ENCODE measurements at regions not wholly inside any gene's neighbourhood (a gene's known extent, or its start where the extent isn't known, plus 50 kb on each side); places are given as distances from the start of the nearest gene placed in this dataset.

- Histone ChIP-seq H3K9me3 (ENCODE audit: low read length) (no peaks in the 10 kb centered on the region), H3K4me3 (ENCODE audit: low read length) (no peak overlapping the region), H3K4me2 (ENCODE audit: low read length) (no peak overlapping the region), H3K79me2 (replicated peaks; ENCODE audit: insufficient read depth, low read length) (no peaks in the 10 kb centered on the region), H3K36me3 (ENCODE audit: insufficient read depth, low read length) (no peaks in the 10 kb centered on the region), H3K9ac (ENCODE audit: low read length) (no peak overlapping the region), H4K20me1 (ENCODE audit: insufficient read depth) (no peaks in the 10 kb centered on the region), H2AFZ (ENCODE audit: low read depth, low read length) (no peak overlapping the region), H3K9me2 (ENCODE audit: insufficient read depth, low read length) (no peaks in the 10 kb centered on the region), H3K27ac (ENCODE audit: low read length) (no peak overlapping the region), H3F3A (ENCODE audit: insufficient read depth, low read length, poor library complexity, severe bottlenecking) (no peaks in the 10 kb centered on the region), H3K27me3 (ENCODE audit: insufficient read depth, low read depth, low read length) (peaks cover 32% of the 10 kb centered on the region)
- no peak for TF ChIP-seq RAD21 (conservative IDR thresholded peaks at IDR 0.05)
- TF ChIP-seq REST (IDR thresholded peaks at IDR 0.05; ENCODE audit: borderline replicate concordance) = no peak
- TF ChIP-seq MXI1 (conservative IDR thresholded peaks at IDR 0.05; ENCODE audit: poor library complexity, severe bottlenecking) = no peak
- no peak for TF ChIP-seq EP300 (conservative IDR thresholded peaks at IDR 0.05; ENCODE audit: poor library complexity, severe bottlenecking)
- TF ChIP-seq SMC3 (conservative IDR thresholded peaks at IDR 0.05; ENCODE audit: poor library complexity) = no peak
- no peak for TF ChIP-seq POLR2AphosphoS5 (IDR thresholded peaks at IDR 0.05)
- TF ChIP-seq, protein P1, sequence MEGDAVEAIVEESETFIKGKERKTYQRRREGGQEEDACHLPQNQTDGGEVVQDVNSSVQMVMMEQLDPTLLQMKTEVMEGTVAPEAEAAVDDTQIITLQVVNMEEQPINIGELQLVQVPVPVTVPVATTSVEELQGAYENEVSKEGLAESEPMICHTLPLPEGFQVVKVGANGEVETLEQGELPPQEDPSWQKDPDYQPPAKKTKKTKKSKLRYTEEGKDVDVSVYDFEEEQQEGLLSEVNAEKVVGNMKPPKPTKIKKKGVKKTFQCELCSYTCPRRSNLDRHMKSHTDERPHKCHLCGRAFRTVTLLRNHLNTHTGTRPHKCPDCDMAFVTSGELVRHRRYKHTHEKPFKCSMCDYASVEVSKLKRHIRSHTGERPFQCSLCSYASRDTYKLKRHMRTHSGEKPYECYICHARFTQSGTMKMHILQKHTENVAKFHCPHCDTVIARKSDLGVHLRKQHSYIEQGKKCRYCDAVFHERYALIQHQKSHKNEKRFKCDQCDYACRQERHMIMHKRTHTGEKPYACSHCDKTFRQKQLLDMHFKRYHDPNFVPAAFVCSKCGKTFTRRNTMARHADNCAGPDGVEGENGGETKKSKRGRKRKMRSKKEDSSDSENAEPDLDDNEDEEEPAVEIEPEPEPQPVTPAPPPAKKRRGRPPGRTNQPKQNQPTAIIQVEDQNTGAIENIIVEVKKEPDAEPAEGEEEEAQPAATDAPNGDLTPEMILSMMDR (IDR thresholded peaks at IDR 0.05; ENCODE audit: poor library complexity, severe bottlenecking) = no peak
- no peak for TF ChIP-seq TAF1 (IDR thresholded peaks at IDR 0.05; ENCODE audit: low read depth)
- no peak for TF ChIP-seq EZH2 (IDR thresholded peaks at IDR 0.05; ENCODE audit: borderline replicate concordance, insufficient read depth, low read length, poor library complexity, severe bottlenecking)
These were observed 183.8 kb downstream of the OPA1 start for GRCh38 chr3:193776626-193777358.

- Histone ChIP-seq H3K36me3 (ENCODE audit: insufficient read depth, low read length) (no peaks in the 10 kb centered on the region), H3K4me2 (ENCODE audit: low read length) (no peak overlapping the region), H3K27ac (ENCODE audit: low read length) (no peak overlapping the region), H3K9me2 (ENCODE audit: insufficient read depth, low read length) (no peaks in the 10 kb centered on the region), H3K9ac (ENCODE audit: low read length) (no peak overlapping the region), H4K20me1 (ENCODE audit: insufficient read depth) (no peaks in the 10 kb centered on the region), H3K27me3 (ENCODE audit: insufficient read depth, low read depth, low read length) (peaks cover 32% of the 10 kb centered on the region), H2AFZ (ENCODE audit: low read depth, low read length) (no peak overlapping the region), H3K4me3 (ENCODE audit: low read length) (no peak overlapping the region), H3K9me3 (ENCODE audit: low read length) (no peaks in the 10 kb centered on the region), H3K79me2 (replicated peaks; ENCODE audit: insufficient read depth, low read length) (no peaks in the 10 kb centered on the region), H3F3A (ENCODE audit: insufficient read depth, low read length, poor library complexity, severe bottlenecking) (no peaks in the 10 kb centered on the region)
- no peak for TF ChIP-seq MXI1 (conservative IDR thresholded peaks at IDR 0.05; ENCODE audit: poor library complexity, severe bottlenecking)
- no peak for TF ChIP-seq TAF1 (IDR thresholded peaks at IDR 0.05; ENCODE audit: low read depth)
- no peak for TF ChIP-seq EP300 (conservative IDR thresholded peaks at IDR 0.05; ENCODE audit: poor library complexity, severe bottlenecking)
- no peak for TF ChIP-seq REST (IDR thresholded peaks at IDR 0.05; ENCODE audit: borderline replicate concordance)
- TF ChIP-seq, protein P1 (IDR thresholded peaks at IDR 0.05; ENCODE audit: poor library complexity, severe bottlenecking) = no peak
- TF ChIP-seq EZH2 (IDR thresholded peaks at IDR 0.05; ENCODE audit: borderline replicate concordance, insufficient read depth, low read length, poor library complexity, severe bottlenecking) = no peak
- TF ChIP-seq RAD21 (conservative IDR thresholded peaks at IDR 0.05) = no peak
- TF ChIP-seq SMC3 (conservative IDR thresholded peaks at IDR 0.05; ENCODE audit: poor library complexity) = no peak
- no peak for TF ChIP-seq POLR2AphosphoS5 (IDR thresholded peaks at IDR 0.05)
These were observed 184.5 kb downstream of the OPA1 start for GRCh38 chr3:193777524-193777923.

Data from neural cell (in vitro differentiated cells).